ENCODE measurements at regions not wholly inside any gene's neighbourhood (a gene's known extent, or its start where the extent isn't known, plus 50 kb on each side); places are given as distances from the start of the nearest gene placed in this dataset.

- no peak for TF ChIP-seq ZFX (IDR thresholded peaks at IDR 0.05)
- TF ChIP-seq, protein P1, sequence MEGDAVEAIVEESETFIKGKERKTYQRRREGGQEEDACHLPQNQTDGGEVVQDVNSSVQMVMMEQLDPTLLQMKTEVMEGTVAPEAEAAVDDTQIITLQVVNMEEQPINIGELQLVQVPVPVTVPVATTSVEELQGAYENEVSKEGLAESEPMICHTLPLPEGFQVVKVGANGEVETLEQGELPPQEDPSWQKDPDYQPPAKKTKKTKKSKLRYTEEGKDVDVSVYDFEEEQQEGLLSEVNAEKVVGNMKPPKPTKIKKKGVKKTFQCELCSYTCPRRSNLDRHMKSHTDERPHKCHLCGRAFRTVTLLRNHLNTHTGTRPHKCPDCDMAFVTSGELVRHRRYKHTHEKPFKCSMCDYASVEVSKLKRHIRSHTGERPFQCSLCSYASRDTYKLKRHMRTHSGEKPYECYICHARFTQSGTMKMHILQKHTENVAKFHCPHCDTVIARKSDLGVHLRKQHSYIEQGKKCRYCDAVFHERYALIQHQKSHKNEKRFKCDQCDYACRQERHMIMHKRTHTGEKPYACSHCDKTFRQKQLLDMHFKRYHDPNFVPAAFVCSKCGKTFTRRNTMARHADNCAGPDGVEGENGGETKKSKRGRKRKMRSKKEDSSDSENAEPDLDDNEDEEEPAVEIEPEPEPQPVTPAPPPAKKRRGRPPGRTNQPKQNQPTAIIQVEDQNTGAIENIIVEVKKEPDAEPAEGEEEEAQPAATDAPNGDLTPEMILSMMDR (conservative IDR thresholded peaks at IDR 0.05): no peak
- no peak overlapping the region for H3K27ac ChIP-seq
These were observed 208.3 kb downstream of the LY86 start for GRCh38 chr6:6796818-6797217.

GRCh38 chr6:6798448-6798860 is 209.9 kb downstream of the LY86 start:
- H3K27ac ChIP-seq: no peak overlapping the region
- no peak for TF ChIP-seq ZFX (IDR thresholded peaks at IDR 0.05)
- TF ChIP-seq, protein P1 (conservative IDR thresholded peaks at IDR 0.05): no peak

DNA sequence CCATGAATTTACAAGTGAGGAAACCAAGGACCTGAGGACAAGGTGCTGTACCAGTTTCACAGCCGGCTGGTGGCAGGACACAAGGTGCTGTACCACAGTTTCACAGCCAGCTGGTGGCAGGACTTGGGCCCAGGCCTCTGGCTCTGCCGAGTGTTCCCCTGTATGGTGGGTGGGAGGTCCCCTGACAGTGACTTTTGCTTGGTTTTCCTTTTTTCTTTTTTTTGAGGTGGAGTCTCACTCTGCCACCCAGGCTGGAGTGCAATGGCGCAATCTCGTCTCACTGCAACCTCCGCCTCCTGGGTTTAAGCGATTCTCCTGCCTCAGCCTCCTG is 212.4 kb downstream of the LY86 start:
- no peak for TF ChIP-seq ZFX (IDR thresholded peaks at IDR 0.05)
- TF ChIP-seq, protein P1 (conservative IDR thresholded peaks at IDR 0.05): no peak
- no peak overlapping the region for H3K27ac ChIP-seq

DNA sequence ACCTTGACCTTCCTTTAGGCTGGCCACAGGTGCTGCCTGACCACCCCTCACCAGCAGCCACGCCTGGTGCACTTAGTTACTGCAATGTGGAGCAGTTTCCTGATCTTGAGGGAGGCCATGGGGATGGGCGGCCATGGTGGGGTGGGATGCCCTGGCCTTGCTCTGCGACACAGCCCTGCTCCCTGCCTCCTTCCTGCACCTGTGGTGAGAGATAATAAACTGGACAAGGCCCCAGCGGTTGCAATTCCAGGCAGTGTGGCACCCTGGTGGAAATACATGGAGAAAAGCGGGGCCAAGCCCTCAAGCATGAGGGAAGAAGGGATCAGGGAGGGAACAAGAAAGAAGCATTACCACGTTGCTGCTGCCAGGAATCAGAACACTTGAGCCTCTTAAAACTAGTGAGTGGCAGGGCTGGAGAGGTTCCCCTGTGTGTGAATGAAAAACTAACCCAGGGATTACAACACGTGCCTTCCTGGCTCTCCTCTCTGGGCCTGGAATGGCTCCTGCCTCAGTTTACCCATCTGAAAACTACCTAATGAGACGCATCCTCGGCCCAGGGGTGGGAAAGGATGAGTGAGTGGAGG is 213.2 kb downstream of the LY86 start:
- no peak for TF ChIP-seq ZFX (IDR thresholded peaks at IDR 0.05)
- TF ChIP-seq, protein P1 (conservative IDR thresholded peaks at IDR 0.05): no peak
- no peak overlapping the region for H3K27ac ChIP-seq

GRCh38 chr6:6803180-6803977 is 214.9 kb downstream of the LY86 start:
- H3K27ac ChIP-seq: no peak overlapping the region

DNA sequence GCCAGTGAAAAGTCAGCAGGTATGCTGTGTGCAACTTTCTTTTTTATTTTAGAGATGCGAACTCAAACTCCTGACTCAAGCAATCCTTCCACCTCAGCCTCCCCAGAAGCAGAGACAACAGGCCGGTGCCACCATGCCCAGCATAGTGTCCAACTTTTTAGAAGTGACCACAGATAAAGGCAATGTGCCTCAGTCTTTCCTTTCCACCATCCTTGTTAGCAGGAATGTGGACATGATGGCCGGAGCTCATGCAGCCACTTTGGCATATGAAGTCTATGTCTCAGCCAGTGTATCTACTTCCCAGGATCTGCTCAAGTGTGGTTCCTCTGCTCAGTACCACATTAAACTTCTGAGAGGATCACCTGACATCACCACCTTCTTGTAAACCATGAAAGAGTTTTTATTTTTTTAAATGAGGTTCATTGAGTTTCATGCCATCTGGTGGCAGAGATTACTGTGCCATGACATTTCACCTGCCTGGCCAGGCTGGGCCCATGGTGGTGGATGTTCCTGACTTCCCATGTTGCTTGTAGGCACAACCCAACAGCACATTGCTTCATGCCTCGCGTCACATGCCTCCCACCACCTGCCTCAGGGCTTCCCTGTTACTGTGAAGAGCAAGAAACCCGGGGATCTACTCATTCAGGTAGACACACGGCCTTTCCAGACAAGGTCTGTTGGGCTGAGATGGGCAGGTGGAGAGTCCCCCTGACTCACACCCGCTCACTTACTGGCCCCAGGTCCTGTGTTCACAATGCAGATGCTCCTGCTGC is 216.5 kb downstream of the LY86 start:
- TF ChIP-seq, protein P1 (conservative IDR thresholded peaks at IDR 0.05): no peak
- TF ChIP-seq ZFX (IDR thresholded peaks at IDR 0.05): no peak

More at GRCh38 chr6:6803180-6803977, 214.9 kb downstream of the LY86 start:
- no peak for TF ChIP-seq ZFX (IDR thresholded peaks at IDR 0.05)
- TF ChIP-seq, protein P1 (conservative IDR thresholded peaks at IDR 0.05): no peak

More for the DNA sequence above, 216.5 kb downstream of the LY86 start:
- no peak overlapping the region for H3K27ac ChIP-seq
